Hematopoietic multipotent progenitor cell treated with erythropoietin and hydrocortisone succinate and interleukin-3 and kit ligand, for 6 days (in vitro differentiated cells): ENCODE measurements at regions not wholly inside any gene's neighbourhood (a gene's known extent, or its start where the extent isn't known, plus 50 kb on each side); places are given as distances from the start of the nearest gene placed in this dataset.
"Not testable (repeated sequence)": the region's sequence is repeated elsewhere in the genome, so short reads cannot be mapped to it uniquely, and the experiment has no call there.

Source experiments
- DNase-seq: peaks from one replicate; pipeline ENCODE4 v3.0.0-alpha.2; 2015

DNA sequence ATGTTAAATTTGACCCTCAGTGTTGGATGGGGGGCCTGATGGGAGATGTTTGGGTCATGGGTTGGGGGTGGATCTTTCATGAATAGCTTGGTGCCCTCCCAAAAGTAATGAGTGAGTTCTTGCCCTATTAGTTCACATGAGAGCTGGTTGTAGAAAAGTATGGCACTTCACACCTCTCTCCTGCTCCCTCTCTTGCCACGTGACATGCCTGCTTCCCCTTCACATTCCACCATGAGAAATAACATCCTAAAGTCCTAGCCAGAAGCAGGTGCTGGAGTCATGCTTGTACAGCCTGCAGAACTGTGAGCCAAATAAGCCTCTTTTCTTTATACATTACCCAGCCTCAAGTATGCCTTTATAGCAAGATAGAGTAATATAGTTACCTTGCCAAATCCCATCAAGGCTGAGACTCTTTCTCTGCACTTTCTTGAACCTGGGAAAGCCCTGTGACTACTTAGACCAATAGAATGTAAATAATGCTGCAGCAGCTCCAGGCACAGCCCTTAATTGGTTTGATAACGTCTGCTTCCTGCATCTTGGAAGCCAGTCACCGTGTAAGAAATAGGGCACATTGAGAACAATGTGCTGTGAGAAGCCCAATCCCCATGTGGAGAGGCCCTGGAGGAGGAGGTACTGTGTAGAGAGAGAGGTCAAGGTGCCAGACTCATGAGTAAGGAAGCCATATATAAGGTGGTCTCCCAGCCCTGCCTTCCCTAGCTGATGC lies 88.0 kb upstream of the NAMPT start:
- DNase-seq, result no peak

DNA sequence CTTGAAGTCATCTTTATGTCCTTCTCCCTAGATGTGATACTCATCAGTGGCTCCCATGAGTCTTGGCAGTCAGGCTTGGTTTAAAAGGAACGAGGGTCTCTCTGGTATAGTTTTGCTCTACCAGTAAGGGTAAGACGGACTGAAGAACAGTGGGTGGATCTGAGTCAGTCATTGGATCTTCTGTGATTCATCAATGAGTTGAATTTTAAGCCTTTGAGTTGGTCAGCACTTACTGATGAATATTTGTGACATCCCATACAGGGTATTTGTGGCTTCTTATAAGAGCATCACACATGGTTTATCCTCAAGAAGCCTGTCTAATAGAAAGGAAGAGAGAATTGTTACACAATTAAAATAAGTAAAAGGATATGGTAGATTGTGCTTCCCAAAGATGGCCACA lies 87.3 kb upstream of the NAMPT start:
- no peak for DNase-seq

DNA sequence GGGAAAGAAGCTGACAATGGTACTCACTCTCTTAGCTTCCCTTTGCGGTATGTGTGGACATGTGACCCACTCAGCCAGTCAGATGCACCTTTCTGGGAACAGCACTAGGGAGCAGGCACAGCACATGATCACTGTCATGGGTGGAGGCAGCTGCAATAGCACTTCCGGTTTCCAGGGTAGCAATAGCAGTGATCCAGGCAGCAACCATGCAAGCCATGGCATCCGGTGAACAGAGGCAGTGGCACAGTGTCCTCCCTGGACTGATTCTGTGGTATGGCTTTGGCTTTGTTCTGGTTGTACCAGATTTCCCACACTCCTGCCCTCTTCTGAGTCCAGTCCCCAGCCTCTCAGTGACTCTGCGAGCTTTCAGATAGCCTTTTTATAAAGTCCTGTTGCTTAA lies 86.8 kb upstream of the NAMPT start:
- no peak for DNase-seq

DNA sequence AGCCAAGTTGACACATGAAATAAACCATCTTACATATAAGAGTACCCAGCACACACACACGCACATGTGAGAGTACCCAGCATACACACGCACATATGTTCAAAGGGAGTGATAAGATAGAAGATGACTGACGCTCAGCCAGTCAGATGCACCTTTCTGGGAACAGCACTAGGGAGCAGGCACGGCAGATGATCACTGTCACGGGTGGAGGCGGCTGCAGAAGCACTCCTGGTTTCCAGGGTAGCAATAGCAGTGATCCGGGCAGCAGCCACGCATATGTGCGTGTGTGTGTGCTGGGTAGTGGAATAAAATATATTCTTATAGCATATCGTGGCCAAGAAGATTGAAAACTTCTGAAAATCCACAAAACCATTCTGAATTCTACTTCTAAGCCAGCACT lies 85.8 kb upstream of the NAMPT start:
- DNase-seq, result no peak

DNA sequence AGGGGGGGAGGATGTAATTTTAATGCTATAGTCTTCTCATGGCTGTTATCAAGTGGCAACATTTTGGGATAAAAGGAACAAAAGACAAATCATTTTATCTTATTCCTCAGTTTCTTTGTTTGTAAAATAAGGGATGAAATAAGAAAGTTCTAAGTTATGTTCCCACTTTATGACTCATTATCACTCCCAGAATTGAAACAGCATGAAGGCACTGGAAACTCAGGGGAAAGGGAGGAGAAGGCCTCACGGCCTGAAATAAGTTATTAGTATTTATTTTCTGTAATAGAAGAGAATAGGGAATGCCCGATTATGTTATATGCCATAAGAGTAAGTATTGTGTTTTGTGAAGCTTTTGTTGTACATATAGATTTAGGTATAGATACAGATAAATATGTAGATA lies 85.0 kb upstream of the NAMPT start:
- no peak for DNase-seq

DNA sequence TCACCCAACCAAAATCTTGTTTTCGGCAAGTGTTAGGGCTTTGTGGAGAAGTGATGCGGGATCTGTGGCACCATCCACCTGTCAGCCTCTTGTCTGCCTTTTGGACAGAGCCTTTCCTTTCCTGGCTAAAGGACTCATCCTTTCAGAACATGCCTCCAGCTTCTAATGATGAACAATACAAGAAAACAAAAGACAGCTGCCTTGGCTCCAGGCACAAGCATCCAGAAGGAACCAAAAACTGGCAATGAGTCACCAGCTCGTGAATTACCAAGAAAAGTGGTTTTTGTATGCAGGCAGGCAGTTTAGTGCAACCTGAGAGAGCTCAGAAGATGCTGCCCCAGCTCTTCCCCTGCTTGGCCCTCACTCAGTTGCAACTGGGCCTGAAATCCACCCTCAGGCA lies 84.6 kb upstream of the NAMPT start:
- DNase-seq, result no peak

DNA sequence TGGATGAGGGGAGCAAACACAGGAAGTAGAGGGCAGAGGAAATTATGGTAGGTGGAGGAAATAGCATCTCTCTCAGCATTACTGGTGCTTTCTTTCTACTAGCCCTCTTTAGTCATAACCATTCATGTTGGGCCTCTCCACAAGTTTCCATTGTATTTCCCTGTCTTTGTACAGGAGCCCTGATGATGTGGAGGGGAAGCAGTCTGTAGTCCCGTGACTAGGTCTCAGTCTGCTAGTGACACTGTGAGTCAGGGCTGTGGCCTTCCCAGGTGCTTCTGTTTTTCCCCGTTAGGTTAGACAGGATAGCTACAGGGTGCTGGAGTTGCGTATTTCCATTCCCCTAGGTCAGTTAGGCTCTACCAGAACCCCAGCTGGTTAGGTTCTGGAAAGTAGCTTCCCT lies 82.9 kb upstream of the NAMPT start:
- DNase-seq, result no peak

DNA sequence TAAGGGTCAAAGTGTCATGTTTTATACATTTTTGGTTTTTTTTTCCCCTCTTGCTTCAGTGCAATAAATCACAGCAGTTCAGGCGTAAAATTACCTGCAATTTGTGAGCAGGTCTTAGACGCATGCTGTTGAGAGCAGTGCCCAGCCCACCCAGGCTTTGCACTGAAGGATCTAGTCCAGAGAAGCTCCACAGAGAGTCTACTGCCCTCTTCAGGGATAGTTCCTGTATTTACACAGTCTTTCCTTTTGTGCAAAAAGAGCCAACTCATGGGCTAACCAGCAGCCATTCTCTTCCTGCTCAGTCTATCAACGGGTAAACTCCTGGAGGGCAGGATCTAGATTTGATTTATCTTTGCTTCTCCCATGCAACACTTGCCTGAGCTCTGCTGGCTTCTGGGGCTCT lies 82.2 kb upstream of the NAMPT start:
- DNase-seq, result peak; percentile 58

DNA sequence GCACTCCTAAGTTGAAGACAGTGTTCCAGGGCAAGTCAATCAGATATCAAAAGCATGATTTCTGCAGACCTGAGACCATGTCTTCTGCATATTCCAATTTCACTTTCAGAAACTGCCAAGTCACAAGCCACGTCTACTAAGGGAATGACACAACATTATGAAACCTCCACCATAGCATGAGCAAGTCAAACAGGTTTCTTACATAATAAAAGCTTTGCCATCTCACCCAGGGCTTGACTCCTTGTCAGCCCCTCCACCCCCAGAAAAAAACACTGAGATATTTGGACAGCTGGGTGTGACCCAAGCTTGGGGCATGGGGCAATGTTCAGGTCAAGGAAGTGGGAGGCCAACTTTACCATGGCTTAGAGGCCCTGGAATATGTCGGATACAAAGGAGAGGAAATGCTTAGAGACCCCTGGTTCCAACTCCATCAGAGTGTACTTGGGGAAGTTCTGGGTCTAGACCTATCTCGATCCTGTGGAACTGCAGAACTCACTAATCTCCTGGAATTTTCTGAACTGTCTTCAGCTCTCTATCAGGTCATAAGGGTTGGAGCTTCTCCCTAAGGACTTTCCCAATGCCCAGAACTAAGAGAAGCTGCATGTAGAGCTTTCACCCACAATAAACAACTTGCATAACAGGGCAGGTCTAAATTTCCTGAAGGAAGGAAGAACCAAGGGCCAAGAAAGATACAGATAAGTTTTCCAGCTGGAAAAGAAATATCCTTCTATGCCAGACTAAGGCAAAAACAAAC lies 80.6 kb upstream of the NAMPT start:
- DNase-seq, result peak; percentile 54

DNA sequence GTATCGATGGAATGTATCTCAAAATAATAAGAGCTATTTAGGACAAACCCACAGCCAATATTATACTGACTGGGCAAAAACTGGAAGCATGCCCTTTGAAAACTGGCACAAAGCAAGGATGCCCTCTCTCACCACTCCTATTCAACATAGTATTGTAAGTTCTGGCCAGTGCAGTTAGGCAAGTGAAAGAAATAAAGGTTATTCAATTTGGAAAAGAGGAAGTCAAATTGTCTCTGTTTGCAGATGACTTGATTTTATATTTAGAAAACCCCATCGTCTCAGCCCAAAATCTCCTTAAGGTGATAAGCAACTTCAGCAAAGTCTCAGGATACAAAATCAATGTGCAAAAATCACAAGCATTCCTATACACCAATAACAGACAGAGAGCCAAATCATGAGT lies 77.7 kb upstream of the NAMPT start:
- not testable (repeated sequence) for DNase-seq

DNA sequence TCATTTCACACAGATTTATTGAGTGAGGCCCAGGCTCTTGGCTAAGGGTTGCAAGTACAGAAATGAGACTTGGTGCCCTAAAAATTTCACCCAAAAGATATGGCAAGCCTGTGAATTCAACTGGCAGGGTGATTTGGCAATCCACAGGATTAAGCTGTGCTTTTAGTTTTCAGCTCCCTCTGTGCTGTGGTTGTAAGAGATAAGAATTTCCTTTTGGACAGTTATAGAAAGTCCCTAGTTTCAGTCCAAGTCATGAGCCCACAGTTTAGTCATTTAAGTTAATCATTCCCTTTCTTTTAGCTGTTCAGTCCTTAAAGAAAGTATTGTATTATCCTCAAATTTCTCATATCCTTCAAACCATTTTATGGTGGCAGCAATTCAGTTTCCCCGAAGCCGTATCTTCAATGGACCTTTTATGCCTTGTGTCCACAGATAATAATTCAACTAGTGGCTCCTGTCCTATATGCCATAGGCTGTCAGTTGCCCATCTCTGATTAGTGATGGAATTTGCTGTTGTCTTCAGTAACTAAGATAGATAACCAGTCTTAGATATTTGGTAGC lies 73.4 kb upstream of the NAMPT start:
- no peak for DNase-seq

DNA sequence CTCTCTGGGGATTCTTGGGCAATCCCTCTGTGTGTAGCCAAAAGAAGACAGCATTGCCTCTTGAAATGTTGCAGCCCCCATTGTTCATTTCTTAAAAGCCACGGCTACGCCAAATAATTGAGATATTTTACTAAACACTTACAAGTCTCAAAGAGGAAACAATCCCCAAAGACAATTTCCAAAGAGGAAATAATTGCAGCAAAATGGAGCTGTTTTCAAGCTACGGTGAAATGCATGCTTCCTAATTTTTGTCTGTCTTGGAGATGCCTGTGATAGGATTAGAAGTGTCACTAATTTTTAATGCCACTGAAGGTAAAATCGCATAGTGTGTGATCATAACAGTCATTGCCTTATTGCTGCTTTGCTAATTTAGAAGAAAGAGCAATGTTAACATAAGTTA lies 72.9 kb upstream of the NAMPT start:
- no peak for DNase-seq

DNA sequence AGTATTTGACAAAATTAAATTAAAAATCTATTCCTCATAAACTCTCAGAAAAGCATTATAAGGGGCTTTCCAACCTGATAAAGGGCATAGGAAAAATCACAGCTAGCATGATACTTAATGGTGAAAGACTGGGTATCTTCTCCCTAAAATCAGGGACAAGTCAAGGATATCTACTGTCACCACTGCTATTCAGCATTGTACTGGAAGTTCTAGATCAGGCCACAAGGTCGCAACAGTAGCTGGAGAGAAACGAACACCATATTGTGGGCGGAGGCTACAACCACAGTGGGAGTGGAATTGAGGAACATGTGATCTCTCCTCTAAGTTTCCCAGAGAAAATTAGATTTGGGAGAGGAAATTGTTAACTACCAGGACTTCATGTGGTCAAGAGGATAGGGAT lies 70.0 kb upstream of the NAMPT start:
- no peak for DNase-seq

DNA sequence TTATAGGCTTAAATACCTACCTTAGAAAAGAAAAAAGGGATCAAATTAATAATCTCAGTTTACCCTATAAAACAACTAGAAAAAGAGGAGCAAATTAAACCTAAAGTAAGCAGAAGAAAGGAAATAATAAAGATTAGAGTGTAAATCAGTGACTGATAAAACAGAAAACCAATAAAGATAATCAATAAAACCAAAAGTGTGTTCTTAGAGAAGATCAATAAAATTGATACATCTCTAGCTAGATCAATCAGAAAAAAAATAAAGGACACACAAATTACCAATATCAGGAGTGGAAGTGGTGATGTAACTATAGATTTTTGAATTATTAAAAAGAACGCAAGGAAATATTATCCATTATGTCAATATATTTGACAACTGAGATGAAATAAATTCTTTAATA lies 69.2 kb upstream of the NAMPT start:
- DNase-seq, result no peak

DNA sequence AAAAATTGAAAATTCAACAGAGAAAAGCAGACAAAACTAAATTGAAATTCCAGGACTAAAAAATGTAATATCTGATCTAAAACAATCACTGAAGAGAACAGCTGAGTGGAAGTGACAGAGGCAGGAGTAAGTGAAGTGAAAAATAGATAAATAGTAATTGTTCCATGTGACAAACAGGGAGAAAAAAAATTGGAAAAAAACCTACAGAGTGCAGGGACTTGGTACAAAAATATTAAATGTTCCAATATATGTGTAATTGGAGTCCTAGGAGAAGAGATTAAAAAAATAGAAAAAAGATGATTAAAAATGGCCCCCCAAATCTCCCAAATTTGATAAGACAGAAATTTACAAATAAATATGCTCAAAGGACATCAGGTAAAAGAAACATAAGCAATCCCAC lies 63.4 kb upstream of the NAMPT start:
- no peak for DNase-seq

DNA sequence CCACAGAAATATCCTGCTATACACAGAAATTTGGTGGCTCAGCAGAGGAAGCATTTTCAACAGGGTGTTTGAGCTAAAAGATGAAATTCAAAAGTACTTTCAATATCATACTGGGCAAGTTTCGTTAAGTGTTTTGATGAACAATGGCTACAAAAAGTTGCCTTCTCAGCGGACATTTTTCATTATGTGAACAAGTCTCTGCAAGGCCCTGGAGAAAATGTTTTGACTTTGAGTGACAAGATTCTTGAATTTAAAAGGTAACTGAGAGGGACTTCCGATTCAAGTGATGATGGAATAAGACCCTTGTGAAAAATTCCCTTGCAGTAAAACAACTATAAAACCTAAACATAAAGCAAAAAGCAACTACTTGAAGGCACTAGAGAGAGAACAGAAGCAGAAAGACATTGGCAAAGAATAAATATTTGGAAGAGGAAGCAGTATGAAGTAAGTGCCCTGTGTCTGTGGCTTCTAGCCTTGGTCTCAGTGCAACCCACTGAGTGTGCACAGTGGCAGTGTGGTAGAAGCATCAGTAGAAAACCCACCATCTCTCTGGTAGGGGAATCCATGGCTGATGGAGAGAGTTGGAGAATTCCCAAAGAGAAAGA lies 62.5 kb upstream of the NAMPT start:
- DNase-seq, result peak; percentile 42

DNA sequence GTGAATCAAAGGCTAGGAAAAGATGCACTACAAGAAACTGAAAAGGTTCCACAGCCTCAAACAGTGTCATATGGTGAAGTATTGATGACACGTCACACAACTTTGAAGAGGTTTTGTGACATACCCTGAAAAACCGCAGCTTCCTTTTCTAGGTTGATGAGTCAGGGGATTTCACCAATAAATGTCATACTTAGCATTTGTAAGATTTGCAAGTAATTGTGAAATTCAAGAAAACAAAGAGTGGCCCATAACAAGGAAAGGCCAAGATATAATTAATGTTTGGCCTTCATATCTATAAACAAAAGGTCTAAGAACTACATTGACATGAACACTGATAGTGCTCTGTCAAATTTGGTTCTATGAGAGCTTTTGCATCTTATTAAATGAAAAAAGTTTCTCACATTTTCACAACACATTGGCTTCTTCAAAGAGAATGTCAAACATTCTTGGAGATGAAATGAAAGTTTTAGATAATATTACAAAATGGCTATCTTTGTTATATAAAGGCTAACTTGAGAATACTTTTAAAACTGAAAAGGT lies 62.0 kb upstream of the NAMPT start:
- DNase-seq, result peak; percentile 81

DNA sequence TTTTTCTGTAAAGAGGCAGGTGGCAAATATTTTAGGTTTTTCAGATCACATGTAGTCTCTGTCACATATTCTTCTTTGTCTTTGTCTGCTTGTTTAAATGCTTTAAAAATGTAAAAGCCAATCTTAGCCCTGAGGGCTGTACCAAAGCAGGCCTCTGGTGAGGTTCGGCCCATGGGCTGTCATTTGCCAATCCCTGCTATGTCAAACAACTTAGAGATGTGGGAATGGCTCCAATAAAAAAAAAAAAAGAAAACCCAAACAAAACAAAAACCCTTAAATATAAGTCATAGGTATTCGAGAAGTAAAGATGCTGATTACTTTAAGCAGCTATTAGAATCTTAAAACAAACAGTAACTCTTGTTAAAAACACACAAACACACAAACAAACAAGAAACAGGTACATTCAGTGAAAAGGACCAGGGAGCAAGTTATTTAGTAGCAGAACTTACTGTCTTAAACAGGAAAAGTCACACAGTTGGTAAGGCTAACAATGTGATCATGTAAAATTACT lies 61.4 kb upstream of the NAMPT start:
- no peak for DNase-seq

DNA sequence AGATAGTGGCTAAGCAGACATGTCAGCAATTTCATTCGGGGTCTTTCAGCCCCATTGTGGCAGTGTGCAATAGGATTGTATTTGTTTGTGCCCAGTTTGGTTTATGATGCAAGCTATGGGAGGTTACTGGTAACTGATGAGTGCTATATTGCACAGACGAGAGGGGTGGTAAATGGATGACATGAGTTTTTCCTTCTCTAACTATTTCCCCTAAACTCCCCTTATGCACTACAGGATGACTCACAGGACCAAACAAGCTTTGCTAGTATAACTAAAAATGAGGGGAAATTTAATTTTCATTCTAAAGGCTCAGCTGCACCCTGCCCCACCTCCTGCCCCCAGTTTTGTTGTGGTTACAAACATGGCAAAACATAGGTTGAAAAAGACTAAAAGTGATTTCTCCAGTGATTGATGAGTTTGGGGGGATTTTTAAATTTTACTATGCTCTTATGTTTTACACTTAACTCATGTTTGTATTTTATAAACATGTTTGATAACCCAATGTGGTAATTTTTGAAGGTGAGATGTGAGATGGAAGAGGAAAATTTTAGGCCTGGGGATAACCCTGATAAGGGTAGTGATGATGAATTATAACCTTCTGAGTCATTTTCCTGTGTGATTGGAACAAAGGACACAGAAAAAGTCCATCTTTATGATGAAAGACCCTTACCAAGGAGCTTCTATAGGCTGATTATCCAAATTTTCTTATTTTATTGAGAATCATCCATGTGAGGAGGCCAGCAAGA lies 60.8 kb upstream of the NAMPT start:
- no peak for DNase-seq

DNA sequence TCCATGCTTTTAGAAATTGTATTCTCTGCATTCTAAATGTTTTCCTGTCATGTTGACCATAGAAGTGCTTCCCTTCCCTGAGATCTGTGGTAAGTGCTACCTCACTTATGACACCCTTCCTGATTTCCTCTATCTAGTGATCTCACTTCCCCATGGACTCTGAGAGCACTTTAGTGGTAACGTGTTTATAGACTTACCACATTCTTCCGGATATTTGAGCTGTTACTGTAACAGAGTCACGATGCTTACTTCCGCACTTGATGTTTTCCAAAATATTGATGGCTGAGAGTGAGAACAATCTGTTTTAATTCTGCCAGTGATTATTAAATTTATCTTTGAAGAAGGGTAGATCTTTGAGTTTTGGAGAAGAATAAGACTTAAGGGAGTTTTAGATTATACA lies 60.1 kb upstream of the NAMPT start:
- DNase-seq, result no peak

DNA sequence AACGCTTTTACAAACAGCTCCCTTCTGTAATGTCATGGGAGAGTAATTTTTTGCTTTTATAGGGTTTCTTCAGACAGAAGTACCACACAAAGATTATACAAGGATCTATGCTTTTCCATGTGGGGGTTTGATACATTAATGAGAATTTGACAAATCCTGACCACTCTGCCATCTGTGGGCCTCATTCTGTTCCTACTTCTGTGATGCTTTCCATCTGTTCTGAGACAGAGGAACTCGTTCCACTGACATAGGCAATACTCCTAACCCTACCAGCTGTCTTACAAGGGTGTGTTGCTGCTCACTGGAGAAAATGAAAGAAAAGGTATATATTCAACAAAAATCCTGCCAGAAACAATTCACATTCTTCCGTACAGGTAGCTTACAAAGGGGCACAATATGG lies 59.4 kb upstream of the NAMPT start:
- no peak for DNase-seq

DNA sequence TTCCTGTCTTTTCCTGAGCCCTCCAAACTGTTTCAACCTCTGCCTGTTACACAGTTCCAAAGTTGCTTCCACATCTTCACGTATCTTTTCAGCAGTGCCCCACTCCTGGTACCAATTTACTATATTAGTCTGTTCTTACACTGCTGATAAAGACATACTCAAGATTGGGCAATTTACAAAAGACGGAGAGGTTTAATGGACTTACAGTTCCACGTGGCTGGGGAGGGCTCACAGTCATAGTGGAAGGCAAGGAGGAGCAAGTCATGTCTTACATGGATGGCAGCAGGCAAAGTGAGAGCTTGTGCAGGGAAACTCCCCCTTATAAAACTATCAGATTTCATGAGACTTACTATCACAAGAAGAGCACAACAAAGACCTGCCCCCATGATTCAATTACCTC lies 57.3 kb upstream of the NAMPT start:
- not testable (repeated sequence) for DNase-seq

DNA sequence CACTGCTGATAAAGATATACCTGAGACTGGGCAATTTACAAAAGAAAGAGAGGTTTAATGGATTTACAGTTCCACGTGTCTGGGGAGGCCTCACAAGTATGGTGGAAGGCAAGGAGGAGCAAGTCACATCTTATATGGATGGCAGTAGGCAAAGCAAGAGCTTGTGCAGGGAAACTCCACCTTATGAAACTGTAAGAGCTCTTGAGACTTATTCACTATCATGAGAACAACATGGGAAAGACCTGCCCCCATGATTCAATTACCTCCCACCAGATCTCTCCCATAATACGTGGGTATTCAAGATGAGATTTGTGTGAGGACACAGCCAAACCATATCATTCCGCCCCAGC lies 55.4 kb upstream of the NAMPT start:
- not testable (repeated sequence) for DNase-seq
